ENCODE measurements at regions not wholly inside any gene's neighbourhood (a gene's known extent, or its start where the extent isn't known, plus 50 kb on each side); places are given as distances from the start of the nearest gene placed in this dataset.
A peak's percentile ranks its signal among the peaks of the same experiment; 100 is the strongest.
"Not testable (repeated sequence)": the region's sequence is repeated elsewhere in the genome, so short reads cannot be mapped to it uniquely, and the experiment has no call there.

DNA sequence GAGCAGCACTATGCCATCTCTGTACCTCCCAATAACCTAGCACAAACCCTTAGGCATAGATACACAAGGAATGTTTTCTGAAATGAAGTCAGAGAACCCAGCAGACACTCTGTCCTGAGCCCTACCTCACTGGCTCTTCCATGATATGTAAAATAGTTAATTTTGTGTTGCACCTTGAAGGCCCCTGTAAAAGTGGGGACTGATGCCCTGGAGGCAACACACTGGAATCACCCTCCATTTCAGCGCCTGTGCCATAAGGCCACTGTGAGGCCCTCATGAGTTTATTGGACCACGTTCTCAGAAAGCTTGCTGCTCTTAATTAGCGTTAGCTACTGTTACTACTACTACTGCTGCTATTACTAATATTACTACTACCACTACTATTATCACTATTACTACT is 670.1 kb upstream of the SOX11 start:
- Histone ChIP-seq H2AFZ (ENCODE audit: low read length) (no peak overlapping the region), H3K27me3 (ENCODE audit: control insufficient read depth in 1 of 2, insufficient read depth in 2 of 2, low read length in 2 of 2) (no peaks in the 10 kb centered on the region), H3K4me1 (ENCODE audit: insufficient read depth, low read length) (no peaks in the 10 kb centered on the region), H3K79me2 (ENCODE audit: insufficient read depth, low read length) (no peaks in the 10 kb centered on the region), H3K27ac (ENCODE audit: extremely low read length, insufficient read depth, low read length) (no peak overlapping the region), H3K4me2 (ENCODE audit: low read depth, low read length) (no peak overlapping the region), H3K36me3 (replicated peaks in 1 of 2; ENCODE audit: control insufficient read depth in 1 of 2, insufficient read depth in 2 of 2, low read length in 2 of 2) (no peaks in the 10 kb centered on the region), H4K20me1 (ENCODE audit: insufficient read depth, low read length) (no peaks in the 10 kb centered on the region), H3K4me3 (replicated peaks in 1 of 3; ENCODE audit: insufficient read depth in 1 of 3, low read depth in 2 of 3, low read length in 3 of 3) (no peak overlapping the region), H3K9ac (ENCODE audit: insufficient read depth, low read depth, low read length) (no peak overlapping the region), H3K9me3 (ENCODE audit: low read length) (peaks cover 98% of the 10 kb centered on the region)
- DNase-seq (ENCODE audit: low spot score): no peak
- WGBS (ENCODE audit: low lambda C conversion rate): 93% methylated on average over 3 of the region's 3 CpGs
- intact Hi-C loops (cut with micrococcal nuclease; ENCODE audit: unreplicated experiment) (no loop called here), in situ Hi-C loops (cut with HindIII; ENCODE audit: extremely low pct_ligation_motif_present, low pct_unique_long_range_greater_than_20kb) (no loop called here)
- TF ChIP-seq ARNT (IDR thresholded peaks at IDR 0.05) (no peak), NCOA2 (CRISPR knock-in tag; IDR thresholded peaks at IDR 0.05) (no peak)
- no TSS peak for BruUV-seq (replicated peaks)
- no peak; the same call in 2 of the 3 replicates for ATAC-seq
- ChIA-PET POLR2A (no interaction called here), CTCF (ENCODE audit: low intra/inter-chr PET ratio, low total read pairs) (no interaction called here)
- no peak for FAIRE-seq

DNA sequence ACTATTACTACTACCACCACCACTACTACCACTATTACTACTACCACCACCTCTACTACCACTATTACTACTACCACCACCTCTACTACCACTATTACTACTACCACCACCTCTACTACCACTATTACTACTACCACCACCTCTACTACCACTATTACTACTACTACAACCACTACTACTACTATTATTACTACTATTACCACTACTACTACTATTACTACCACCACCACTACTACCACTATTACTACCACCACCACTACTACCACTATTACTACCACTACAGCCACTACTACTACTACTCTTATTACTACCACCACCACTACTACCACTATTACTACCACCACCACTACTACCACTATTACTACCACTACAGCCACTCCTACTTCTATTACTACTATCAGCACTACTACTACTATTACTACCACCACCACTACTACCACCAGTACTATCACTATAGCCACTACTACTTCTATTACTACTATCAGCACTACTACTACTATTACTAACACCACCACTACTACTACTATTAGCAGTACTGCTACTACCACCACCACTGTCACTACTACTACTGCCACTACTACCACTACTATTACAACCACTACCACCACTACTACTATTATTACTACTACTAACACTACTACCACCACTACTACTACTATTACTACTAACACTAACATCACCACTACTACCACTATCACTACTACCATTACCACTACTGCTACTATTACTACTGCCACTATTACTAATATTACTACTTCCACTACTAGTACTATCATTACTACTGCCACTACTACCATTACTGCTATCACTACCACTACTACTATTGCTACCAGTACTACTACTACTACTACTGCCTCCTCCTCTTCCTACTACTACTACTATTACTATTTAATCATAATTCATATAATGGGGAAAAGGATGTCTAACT is 669.2 kb upstream of the SOX11 start:
- BruUV-seq (replicated peaks); H2AFZ ChIP-seq (ENCODE audit: low read length); H3K79me2 ChIP-seq (ENCODE audit: insufficient read depth, low read length); POLR2A ChIA-PET; H3K27ac ChIP-seq (ENCODE audit: extremely low read length, insufficient read depth, low read length); in situ Hi-C loops (cut with HindIII; ENCODE audit: extremely low pct_ligation_motif_present, low pct_unique_long_range_greater_than_20kb); H3K36me3 ChIP-seq (replicated peaks in 1 of 2; ENCODE audit: control insufficient read depth in 1 of 2, insufficient read depth in 2 of 2, low read length in 2 of 2); DNase-seq (ENCODE audit: low spot score); H3K9ac ChIP-seq (ENCODE audit: insufficient read depth, low read depth, low read length); intact Hi-C loops (cut with micrococcal nuclease; ENCODE audit: unreplicated experiment); H3K4me1 ChIP-seq (ENCODE audit: insufficient read depth, low read length); H3K4me2 ChIP-seq (ENCODE audit: low read depth, low read length); H3K4me3 ChIP-seq (replicated peaks in 1 of 3; ENCODE audit: insufficient read depth in 1 of 3, low read depth in 2 of 3, low read length in 3 of 3); H3K27me3 ChIP-seq (ENCODE audit: control insufficient read depth in 1 of 2, insufficient read depth in 2 of 2, low read length in 2 of 2); H4K20me1 ChIP-seq (ENCODE audit: insufficient read depth, low read length); ATAC-seq; CTCF ChIA-PET (ENCODE audit: low intra/inter-chr PET ratio, low total read pairs); TF ChIP-seq SOX6 (CRISPR knock-in tag; IDR thresholded peaks at IDR 0.05); FOXP1 (CRISPR knock-in tag; IDR thresholded peaks at IDR 0.05); NONO (CRISPR knock-in tag; conservative IDR thresholded peaks at IDR 0.05): not testable (repeated sequence)
- H3K9me3 ChIP-seq (ENCODE audit: low read length): peaks cover 98% of the 10 kb centered on the region
- FAIRE-seq: peak; percentile 12
- 0 out of 2 replicates have a peak, but pooled peaks have one; percentile 77 for TF ChIP-seq SOX6 (IDR thresholded peaks at IDR 0.05)
- peak; percentile 43; the same call in 1 of the 2 replicates for TF ChIP-seq FOXP1 (IDR thresholded peaks at IDR 0.05)
- peak; percentile 98 for TF ChIP-seq NONO (IDR thresholded peaks at IDR 0.05)
